ENCODE measurements at regions not wholly inside any gene's neighbourhood (a gene's known extent, or its start where the extent isn't known, plus 50 kb on each side); places are given as distances from the start of the nearest gene placed in this dataset.

DNA sequence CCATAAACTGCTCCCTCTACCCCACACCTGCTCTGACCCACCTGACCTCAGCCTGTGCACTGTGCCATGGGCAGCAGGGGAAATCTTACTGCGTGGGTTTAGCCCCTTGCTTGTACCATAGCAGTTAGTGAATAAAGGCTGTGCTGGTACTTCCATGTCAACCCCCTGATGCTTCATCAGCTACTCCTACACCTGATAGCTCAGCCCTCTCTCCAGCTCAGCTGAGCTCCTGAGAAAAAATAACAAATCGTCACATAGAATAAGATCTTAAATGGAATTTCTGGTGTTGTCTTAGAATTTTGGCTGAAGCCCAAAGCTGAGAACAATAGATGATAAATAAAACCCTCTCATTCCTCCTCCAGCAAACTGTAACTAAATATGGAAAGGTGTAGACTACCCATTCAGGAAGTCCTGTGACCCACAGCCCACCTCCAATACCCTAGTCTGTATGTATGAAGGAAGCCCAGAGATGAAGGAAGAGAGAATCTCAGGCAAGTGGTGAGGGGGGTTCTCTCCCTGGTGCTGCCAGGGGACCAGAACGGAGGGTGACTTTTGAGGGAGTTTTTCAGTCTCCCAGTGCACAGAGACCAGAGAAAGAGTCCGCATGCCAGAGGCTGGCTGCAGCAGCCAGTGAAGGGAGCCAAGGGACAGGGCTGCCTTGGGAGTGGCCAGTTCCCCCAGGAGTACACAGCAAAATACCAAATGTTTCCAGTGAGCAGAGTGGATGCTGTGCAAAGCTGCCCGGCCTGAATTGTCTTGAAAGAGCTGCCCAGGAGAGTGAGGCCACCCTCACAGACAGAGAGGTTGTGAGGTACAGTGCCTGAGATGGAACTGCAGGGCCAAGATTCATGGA is 227.3 kb downstream of the QDPR start:
- no peak for TF ChIP-seq POLR2A (IDR thresholded peaks at IDR 0.05)
- TF ChIP-seq, protein P1, sequence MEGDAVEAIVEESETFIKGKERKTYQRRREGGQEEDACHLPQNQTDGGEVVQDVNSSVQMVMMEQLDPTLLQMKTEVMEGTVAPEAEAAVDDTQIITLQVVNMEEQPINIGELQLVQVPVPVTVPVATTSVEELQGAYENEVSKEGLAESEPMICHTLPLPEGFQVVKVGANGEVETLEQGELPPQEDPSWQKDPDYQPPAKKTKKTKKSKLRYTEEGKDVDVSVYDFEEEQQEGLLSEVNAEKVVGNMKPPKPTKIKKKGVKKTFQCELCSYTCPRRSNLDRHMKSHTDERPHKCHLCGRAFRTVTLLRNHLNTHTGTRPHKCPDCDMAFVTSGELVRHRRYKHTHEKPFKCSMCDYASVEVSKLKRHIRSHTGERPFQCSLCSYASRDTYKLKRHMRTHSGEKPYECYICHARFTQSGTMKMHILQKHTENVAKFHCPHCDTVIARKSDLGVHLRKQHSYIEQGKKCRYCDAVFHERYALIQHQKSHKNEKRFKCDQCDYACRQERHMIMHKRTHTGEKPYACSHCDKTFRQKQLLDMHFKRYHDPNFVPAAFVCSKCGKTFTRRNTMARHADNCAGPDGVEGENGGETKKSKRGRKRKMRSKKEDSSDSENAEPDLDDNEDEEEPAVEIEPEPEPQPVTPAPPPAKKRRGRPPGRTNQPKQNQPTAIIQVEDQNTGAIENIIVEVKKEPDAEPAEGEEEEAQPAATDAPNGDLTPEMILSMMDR (IDR thresholded peaks at IDR 0.05) = no peak

Data from body of pancreas (tissue), 4 donors.